ENCODE measurements at regions not wholly inside any gene's neighbourhood (a gene's known extent, or its start where the extent isn't known, plus 50 kb on each side); places are given as distances from the start of the nearest gene placed in this dataset.

- POLR2A ChIA-PET: no interaction called here
- no peak overlapping the region for H3K4me3 ChIP-seq (ENCODE audit: low read depth, low read length)
- no peak for DNase-seq (ENCODE audit: low read depth, low spot score)
- CTCF ChIA-PET: interaction anchor here (0.6 kb wide), 1 partner anchor 214 kb away, joined by 3 read pairs; no protein-coding TSS in a partner anchor
- TF ChIP-seq CTCF (IDR thresholded peaks at IDR 0.05; ENCODE audit: insufficient read depth, low read length, missing control alignments): no peak
These were observed 194.6 kb downstream of the TRIM29 start for GRCh38 chr11:119943298-119943655.

GRCh38 chr11:119942583-119943297, 195.2 kb downstream of the TRIM29 start:
- no peak for TF ChIP-seq CTCF (IDR thresholded peaks at IDR 0.05; ENCODE audit: insufficient read depth, low read length, missing control alignments)
- DNase-seq (ENCODE audit: low read depth, low spot score): no peak
- no peak overlapping the region for H3K4me3 ChIP-seq (ENCODE audit: low read depth, low read length)
- CTCF ChIA-PET: interaction anchor here (0.6 kb wide), 1 partner anchor 213 kb away, joined by 3 read pairs; no protein-coding TSS in a partner anchor
- POLR2A ChIA-PET: no interaction called here

GRCh38 chr11:119941636-119942411, 196.1 kb downstream of the TRIM29 start:
- POLR2A ChIA-PET: no interaction called here
- no peak for DNase-seq (ENCODE audit: low read depth, low spot score)
- CTCF ChIA-PET: no interaction called here
- H3K4me3 ChIP-seq (ENCODE audit: low read depth, low read length): no peak overlapping the region
- no peak for TF ChIP-seq CTCF (IDR thresholded peaks at IDR 0.05; ENCODE audit: insufficient read depth, low read length, missing control alignments)

- no peak overlapping the region for H3K4me3 ChIP-seq (ENCODE audit: low read depth, low read length)
- TF ChIP-seq CTCF (IDR thresholded peaks at IDR 0.05; ENCODE audit: insufficient read depth, low read length, missing control alignments): no peak
- POLR2A ChIA-PET: no interaction called here
- CTCF ChIA-PET: no interaction called here
- no peak for DNase-seq (ENCODE audit: low read depth, low spot score)
These were observed 196.7 kb downstream of the TRIM29 start for GRCh38 chr11:119941171-119941570.

- ChIA-PET POLR2A (interaction anchor here (1.0 kb wide), 1 partner anchor 89 kb away, joined by 3 read pairs; no protein-coding TSS in a partner anchor), CTCF (no interaction called here)
- TF ChIP-seq CTCF (IDR thresholded peaks at IDR 0.05; ENCODE audit: insufficient read depth, low read length, missing control alignments): no peak
These were observed 197.4 kb downstream of the TRIM29 start for GRCh38 chr11:119940401-119940976.

GRCh38 chr11:119937412-119937811, 200.5 kb downstream of the TRIM29 start:
- POLR2A ChIA-PET: no interaction called here
- no peak for TF ChIP-seq CTCF (IDR thresholded peaks at IDR 0.05; ENCODE audit: insufficient read depth, low read length, missing control alignments)
- DNase-seq (ENCODE audit: low read depth, low spot score): no peak
- CTCF ChIA-PET: no interaction called here
- no peak overlapping the region for H3K4me3 ChIP-seq (ENCODE audit: low read depth, low read length)

More at GRCh38 chr11:119940401-119940976, 197.4 kb downstream of the TRIM29 start:
- no peak overlapping the region for H3K4me3 ChIP-seq (ENCODE audit: low read depth, low read length)
- no peak for DNase-seq (ENCODE audit: low read depth, low spot score)
